Astrocyte of the cerebellum (primary cell): ENCODE measurements at regions not wholly inside any gene's neighbourhood (a gene's known extent, or its start where the extent isn't known, plus 50 kb on each side); places are given as distances from the start of the nearest gene placed in this dataset.

Experiments used
- DNase-seq: peaks from one replicate; pipeline ENCODE4 v3.0.0-alpha.2; 2011; ENCODE audit warnings: low read depth
- H3K4me3 ChIP-seq: 2 replicates; pipeline ENCODE4 v1.5.1; 2011; ENCODE audit warnings: mild to moderate bottlenecking, low read depth, low read length, moderate library complexity
- CTCF ChIP-seq: IDR thresholded peaks from 2 replicates; pipeline ENCODE4 v1.5.1; 2012; ENCODE audit warnings: low read length, low read depth, moderate library complexity, mild to moderate bottlenecking; ENCODE audit errors: missing control alignments
- in situ Hi-C: cut with HindIII; loops from 2 replicates; pipeline ENCODE4 v1.10.0; 2017; ENCODE audit warnings: low sequenced_read_pairs

GRCh38 chr15:93261845-93262244 lies 172.8 kb upstream of the RGMA start:
- in situ Hi-C loops = no loop called here
- no peak for DNase-seq
- TF ChIP-seq CTCF = no peak
- no peak overlapping the region for H3K4me3 ChIP-seq

GRCh38 chr15:93257920-93258319 lies 168.9 kb upstream of the RGMA start:
- no peak for DNase-seq
- in situ Hi-C loops = no loop called here
- no peak overlapping the region for H3K4me3 ChIP-seq
- no peak for TF ChIP-seq CTCF

- no peak for DNase-seq
- H3K4me3 ChIP-seq = no peak overlapping the region
- no peak for TF ChIP-seq CTCF
- in situ Hi-C loops = no loop called here
Observed at GRCh38 chr15:93253681-93254080, 164.7 kb upstream of the RGMA start.

GRCh38 chr15:93252780-93253179 lies 163.8 kb upstream of the RGMA start:
- no peak for DNase-seq
- in situ Hi-C loops = no loop called here
- TF ChIP-seq CTCF = no peak
- no peak overlapping the region for H3K4me3 ChIP-seq

- DNase-seq = no peak
- in situ Hi-C loops = no loop called here
- H3K4me3 ChIP-seq = no peak overlapping the region
- no peak for TF ChIP-seq CTCF
Observed at GRCh38 chr15:93250950-93251349, 161.9 kb upstream of the RGMA start.

- no peak overlapping the region for H3K4me3 ChIP-seq
- in situ Hi-C loops = no loop called here
- DNase-seq = no peak
- no peak for TF ChIP-seq CTCF
Observed at GRCh38 chr15:93250209-93250608, 161.2 kb upstream of the RGMA start.

- H3K4me3 ChIP-seq = no peak overlapping the region
- DNase-seq = no peak
- no peak for TF ChIP-seq CTCF
- in situ Hi-C loops = no loop called here
Observed at GRCh38 chr15:93249623-93250022, 160.6 kb upstream of the RGMA start.
